ENCODE measurements at regions not wholly inside any gene's neighbourhood (a gene's known extent, or its start where the extent isn't known, plus 50 kb on each side); places are given as distances from the start of the nearest gene placed in this dataset.

DNA sequence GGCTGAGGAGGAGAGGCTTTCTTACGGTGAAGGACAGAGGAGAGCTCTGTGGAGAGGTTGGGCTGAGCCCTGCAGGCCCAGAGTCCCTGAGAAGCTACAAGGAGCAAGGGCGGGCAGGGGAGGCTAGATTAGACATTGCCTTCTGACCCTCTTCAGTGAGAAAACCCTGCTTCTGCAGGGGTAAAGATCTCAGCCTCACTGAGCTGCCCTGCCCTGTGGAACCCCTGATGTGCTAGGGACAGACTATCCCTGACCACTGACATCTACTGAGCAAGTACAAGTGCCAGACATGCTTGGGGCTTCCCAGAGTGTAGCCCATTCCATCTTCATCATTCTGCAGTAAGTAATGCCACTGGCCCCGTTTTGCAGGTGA lies 111.5 kb downstream of the CYP26B1 start:
- no peaks in the 10 kb centered on the region for H4K20me1 ChIP-seq (replicated peaks; ENCODE audit: control insufficient read depth, insufficient read depth, low read length)
- H3K79me2 ChIP-seq (ENCODE audit: control insufficient read depth, insufficient read depth, low read length), result no peaks in the 10 kb centered on the region
- H3K4me1 ChIP-seq (replicated peaks in 1 of 2; ENCODE audit: control insufficient read depth in 2 of 2, insufficient read depth in 2 of 2, low read length in 2 of 2), result no peaks in the 10 kb centered on the region; a peak in 1 of 5 replicates
- no peak overlapping the region for H2AFZ ChIP-seq (ENCODE audit: low read depth, low read length)
- DNase-seq (ENCODE audit: extremely low read depth in 1 of 4, low spot score in 3 of 4) (no peak), ATAC-seq (no peak), FAIRE-seq (no peak)
- no TSS peak for BruUV-seq (replicated peaks)
- H3K36me3 ChIP-seq (ENCODE audit: control insufficient read depth, insufficient read depth, low read length), result no peaks in the 10 kb centered on the region
- no peak overlapping the region for H3K4me3 ChIP-seq
- H3K4me2 ChIP-seq (ENCODE audit: insufficient read depth, low read length), result no peak overlapping the region
- 22% methylated on average over 2 of the region's 3 CpGs for WGBS (ENCODE audit: insufficient coverage, low coverage, missing lambda C conversion rate)
- H3K9me1 ChIP-seq (ENCODE audit: control insufficient read depth, insufficient read depth, low read length), result no peaks in the 10 kb centered on the region
- ChIA-PET POLR2A (no interaction called here), CTCF (ENCODE audit: low intra/inter-chr PET ratio) (no interaction called here)
- no peaks in the 10 kb centered on the region for H3K9me3 ChIP-seq (replicated peaks; ENCODE audit: control insufficient read depth, insufficient read depth, low read depth, low read length)
- intact Hi-C loops (cut with micrococcal nuclease) (no loop called here), in situ Hi-C loops (cut with MboI) (no loop called here)
- H3K9ac ChIP-seq (ENCODE audit: insufficient read depth in 1 of 2, low read depth in 2 of 2, low read length in 2 of 2), result no peak overlapping the region
- H3K27me3 ChIP-seq (ENCODE audit: control insufficient read depth in 2 of 2, insufficient read depth in 2 of 2, low read length in 2 of 2), result peaks cover 0 to 18% of the 10 kb centered on the region in 2 experiments; a peak in 2 of 5 replicates
- no peak for TF ChIP-seq ZNF253 (CRISPR knock-in tag; conservative IDR thresholded peaks at IDR 0.05)
- no peak for TF ChIP-seq MAFF (IDR thresholded peaks at IDR 0.05; ENCODE audit: low read length)
- TF ChIP-seq CBX5 (IDR thresholded peaks at IDR 0.05; ENCODE audit: borderline replicate concordance, low read depth), result no peak
- TF ChIP-seq GATAD2B (IDR thresholded peaks at IDR 0.05; ENCODE audit: borderline replicate concordance), result no peak
- TF ChIP-seq RFX1 (IDR thresholded peaks at IDR 0.05), result no peak
- no peak for TF ChIP-seq C11orf30 (IDR thresholded peaks at IDR 0.05; ENCODE audit: low read depth)
- TF ChIP-seq GABPB1 (CRISPR knock-in tag; IDR thresholded peaks at IDR 0.05), result no peak
- TF ChIP-seq, protein P1, sequence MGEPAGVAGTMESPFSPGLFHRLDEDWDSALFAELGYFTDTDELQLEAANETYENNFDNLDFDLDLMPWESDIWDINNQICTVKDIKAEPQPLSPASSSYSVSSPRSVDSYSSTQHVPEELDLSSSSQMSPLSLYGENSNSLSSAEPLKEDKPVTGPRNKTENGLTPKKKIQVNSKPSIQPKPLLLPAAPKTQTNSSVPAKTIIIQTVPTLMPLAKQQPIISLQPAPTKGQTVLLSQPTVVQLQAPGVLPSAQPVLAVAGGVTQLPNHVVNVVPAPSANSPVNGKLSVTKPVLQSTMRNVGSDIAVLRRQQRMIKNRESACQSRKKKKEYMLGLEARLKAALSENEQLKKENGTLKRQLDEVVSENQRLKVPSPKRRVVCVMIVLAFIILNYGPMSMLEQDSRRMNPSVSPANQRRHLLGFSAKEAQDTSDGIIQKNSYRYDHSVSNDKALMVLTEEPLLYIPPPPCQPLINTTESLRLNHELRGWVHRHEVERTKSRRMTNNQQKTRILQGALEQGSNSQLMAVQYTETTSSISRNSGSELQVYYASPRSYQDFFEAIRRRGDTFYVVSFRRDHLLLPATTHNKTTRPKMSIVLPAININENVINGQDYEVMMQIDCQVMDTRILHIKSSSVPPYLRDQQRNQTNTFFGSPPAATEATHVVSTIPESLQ (CRISPR knock-in tag; IDR thresholded peaks at IDR 0.05), result no peak
- TF ChIP-seq FOXA3 (CRISPR knock-in tag; conservative IDR thresholded peaks at IDR 0.05 in 1 of 2, IDR thresholded peaks at IDR 0.05 in 1 of 2), result no peak
- TF ChIP-seq NCOA1 (IDR thresholded peaks at IDR 0.05; ENCODE audit: low read depth), result no peak
- TF ChIP-seq, protein P2, sequence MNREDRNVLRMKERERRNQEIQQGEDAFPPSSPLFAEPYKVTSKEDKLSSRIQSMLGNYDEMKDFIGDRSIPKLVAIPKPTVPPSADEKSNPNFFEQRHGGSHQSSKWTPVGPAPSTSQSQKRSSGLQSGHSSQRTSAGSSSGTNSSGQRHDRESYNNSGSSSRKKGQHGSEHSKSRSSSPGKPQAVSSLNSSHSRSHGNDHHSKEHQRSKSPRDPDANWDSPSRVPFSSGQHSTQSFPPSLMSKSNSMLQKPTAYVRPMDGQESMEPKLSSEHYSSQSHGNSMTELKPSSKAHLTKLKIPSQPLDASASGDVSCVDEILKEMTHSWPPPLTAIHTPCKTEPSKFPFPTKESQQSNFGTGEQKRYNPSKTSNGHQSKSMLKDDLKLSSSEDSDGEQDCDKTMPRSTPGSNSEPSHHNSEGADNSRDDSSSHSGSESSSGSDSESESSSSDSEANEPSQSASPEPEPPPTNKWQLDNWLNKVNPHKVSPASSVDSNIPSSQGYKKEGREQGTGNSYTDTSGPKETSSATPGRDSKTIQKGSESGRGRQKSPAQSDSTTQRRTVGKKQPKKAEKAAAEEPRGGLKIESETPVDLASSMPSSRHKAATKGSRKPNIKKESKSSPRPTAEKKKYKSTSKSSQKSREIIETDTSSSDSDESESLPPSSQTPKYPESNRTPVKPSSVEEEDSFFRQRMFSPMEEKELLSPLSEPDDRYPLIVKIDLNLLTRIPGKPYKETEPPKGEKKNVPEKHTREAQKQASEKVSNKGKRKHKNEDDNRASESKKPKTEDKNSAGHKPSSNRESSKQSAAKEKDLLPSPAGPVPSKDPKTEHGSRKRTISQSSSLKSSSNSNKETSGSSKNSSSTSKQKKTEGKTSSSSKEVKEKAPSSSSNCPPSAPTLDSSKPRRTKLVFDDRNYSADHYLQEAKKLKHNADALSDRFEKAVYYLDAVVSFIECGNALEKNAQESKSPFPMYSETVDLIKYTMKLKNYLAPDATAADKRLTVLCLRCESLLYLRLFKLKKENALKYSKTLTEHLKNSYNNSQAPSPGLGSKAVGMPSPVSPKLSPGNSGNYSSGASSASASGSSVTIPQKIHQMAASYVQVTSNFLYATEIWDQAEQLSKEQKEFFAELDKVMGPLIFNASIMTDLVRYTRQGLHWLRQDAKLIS (CRISPR knock-in tag; IDR thresholded peaks at IDR 0.05), result no peak
- no peak for TF ChIP-seq SREBF1 (IDR thresholded peaks at IDR 0.05; ENCODE audit: borderline replicate concordance, low read depth, low read length)
- TF ChIP-seq MEF2A (IDR thresholded peaks at IDR 0.05; ENCODE audit: control insufficient read depth, low read depth, low read length), result no peak
- no peak overlapping the region for H3K27ac ChIP-seq (ENCODE audit: extremely low read depth, low read depth, low read length)

Measured in K562 (cell line).